Activated naive CD4-positive, alpha-beta T cell treated with Interleukin-2 at 50 U/mL for 16 hours (primary cell): ENCODE measurements at regions not wholly inside any gene's neighbourhood (a gene's known extent, or its start where the extent isn't known, plus 50 kb on each side); places are given as distances from the start of the nearest gene placed in this dataset.
"Not testable (repeated sequence)": the region's sequence is repeated elsewhere in the genome, so short reads cannot be mapped to it uniquely, and the experiment has no call there.

ENCODE experiments used
- DNase-seq: peaks from one replicate; pipeline ENCODE4 v3.0.0-alpha.2; 2020

DNA sequence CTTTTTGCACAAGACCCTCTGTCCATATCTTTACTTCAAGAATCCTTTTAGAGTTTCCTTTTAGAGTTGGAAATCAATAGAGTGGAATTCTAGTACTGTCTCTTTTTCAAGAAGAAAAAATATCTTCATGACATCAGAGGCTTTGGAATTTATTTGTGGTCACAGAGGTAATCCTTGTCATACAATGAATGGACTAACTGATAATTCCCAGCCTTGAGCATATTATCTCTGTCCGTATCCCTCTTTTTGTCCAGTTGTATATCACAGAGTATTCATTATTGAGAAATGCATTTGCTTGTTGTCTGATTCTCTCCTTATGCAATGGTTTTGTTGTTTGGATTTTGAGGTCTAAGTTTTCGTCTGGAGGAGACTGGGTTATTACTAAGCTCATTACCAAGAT lies 82.0 kb upstream of the HAPLN1 start:
- DNase-seq, result no peak

- no peak for DNase-seq
Observed at GRCh38 chr5:83800201-83800600, 79.5 kb upstream of the HAPLN1 start.

DNA sequence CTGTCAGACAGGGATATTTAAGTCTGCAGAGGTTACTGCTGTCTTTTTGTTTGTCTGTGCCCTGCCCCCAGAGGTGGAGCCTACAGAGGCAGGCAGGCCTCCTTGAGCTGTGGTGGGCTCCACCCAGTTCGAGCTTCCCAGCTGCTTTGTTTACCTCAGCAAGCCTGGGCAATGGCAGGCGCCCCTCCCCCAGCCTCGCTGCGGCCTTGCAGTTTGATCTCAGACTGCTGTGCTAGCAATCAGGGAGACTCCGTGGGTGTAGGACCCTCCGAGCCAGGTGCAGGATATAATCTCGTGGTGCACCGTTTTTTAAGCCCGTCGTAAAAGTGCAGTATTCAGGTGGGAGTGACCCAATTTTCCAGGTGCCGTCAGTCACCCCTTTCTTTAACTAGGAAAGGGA lies 78.4 kb upstream of the HAPLN1 start:
- DNase-seq, result not testable (repeated sequence)

DNA sequence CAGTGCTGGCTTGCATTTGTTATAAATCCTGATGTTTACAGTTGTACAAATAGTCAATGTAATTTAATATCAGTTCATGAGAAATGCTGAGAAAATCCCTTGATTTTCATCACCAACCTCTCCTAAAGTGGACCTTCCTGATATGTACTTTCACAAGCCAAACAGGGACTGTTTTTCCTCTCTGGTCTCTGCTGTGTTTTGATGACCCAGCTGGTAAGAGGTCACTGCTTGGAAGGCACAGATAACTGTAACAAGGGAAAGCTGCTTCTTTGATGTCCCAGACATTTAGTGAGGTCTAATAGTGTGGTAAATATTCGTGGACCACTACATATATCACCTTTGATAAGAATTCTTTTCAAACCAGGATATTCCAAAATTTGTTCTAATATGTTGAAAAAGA lies 68.7 kb upstream of the HAPLN1 start:
- no peak for DNase-seq

DNA sequence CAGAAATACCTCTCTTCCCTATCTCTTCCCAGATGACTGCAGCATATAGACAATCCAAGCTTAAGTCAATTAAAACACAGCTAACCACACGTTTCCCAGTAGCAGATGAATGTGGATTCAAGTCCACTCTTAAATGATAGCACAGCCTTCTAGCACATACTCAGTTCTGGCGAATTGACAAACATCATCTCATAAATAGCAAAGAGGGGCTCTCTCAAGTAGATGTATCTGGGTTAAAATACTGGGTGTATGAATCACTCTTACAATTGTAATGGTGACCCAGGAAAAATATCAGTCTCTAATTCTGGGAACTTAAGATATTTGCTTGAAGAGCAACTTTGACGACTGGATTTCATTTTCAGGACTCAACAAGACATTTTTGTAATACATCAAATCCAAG lies 67.0 kb upstream of the HAPLN1 start:
- DNase-seq, result no peak

DNA sequence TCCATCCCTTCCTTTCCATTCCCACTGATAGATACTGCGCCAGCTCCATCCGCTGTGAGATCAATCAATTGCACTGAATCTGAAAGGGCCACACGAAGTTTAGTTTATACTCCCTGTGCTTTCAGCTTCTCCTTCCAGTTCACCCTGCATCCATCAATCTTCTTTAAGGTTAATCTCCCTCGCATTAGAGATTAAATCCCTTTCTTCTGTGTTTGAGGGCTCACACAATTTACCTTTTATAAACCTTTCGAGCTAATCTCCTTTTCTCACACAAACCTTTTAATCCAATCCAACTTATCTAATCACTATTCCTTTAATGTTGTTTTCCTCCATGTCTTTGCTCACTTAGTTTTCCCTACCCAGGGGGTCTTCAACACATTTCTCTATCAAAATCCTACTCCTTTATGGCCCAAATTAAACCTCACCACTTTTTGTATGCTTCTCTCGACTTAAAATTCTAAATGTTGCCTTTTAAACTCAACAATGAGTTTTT lies 64.6 kb upstream of the HAPLN1 start:
- no peak for DNase-seq

DNA sequence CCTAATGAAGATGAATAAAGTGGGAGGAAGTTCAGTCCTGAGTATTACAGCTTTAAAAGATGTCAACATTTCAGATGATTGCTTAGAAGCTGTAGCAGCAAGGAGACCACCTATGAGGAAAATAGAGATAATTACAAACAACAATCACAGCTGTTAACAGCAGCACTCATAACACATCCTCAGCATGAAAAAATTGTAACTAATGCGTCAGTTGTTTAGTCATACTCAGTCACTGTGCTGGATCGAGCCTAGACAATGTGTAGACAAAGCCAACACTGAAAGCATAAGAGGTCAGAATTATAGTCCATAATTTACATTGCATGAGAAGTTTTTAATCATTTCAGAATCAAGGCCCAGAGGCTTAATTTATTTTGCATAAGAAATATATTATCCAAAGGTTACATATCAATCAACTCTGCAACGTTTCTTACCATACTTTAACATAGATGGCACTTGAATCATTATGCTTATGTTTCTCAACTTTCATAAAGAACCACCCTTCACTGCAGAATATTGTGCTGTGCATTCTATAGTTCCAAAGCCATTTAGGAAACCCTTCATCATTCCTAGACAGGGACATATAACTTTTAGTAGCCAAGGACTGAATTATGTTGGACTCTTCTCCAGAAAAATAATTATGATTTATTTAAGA lies 60.2 kb upstream of the HAPLN1 start:
- no peak for DNase-seq

GRCh38 chr5:83777856-83778255 lies 57.2 kb upstream of the HAPLN1 start:
- no peak for DNase-seq

DNA sequence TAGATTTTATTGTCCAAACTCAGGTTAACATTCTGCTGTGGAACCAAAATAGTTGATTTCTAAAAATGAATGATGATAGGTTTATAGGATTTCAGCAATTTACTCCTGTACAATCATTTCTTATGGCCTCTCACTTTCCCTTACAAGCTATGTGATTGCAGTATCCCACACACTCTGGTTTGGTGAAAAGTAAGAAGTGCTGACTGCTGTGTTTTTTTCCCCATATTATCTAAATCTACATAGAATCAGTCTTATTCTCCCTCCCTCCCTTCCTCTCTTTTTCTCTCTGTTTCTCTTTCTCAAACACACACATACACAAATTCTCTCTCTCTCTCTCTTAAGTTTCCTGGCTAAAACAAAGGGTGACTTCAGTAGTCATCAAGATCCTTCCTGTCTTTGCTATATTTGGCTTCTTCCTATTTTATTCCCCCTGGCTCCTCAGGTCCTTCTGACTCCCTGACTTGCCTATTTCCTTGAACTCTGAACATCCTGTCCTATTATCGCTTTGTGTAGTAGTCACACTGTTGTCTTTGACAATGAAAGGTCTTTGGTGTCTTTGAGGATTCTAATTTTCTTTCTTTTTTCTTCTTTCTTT lies 55.9 kb upstream of the HAPLN1 start:
- DNase-seq, result no peak
